Fibroblast of skin of left biceps (primary cell): ENCODE measurements at regions not wholly inside any gene's neighbourhood (a gene's known extent, or its start where the extent isn't known, plus 50 kb on each side); places are given as distances from the start of the nearest gene placed in this dataset.

Experiments used
- DNase-seq, 2 experiments: peaks; one replicate each; pipeline ENCODE4 v3.0.0-alpha.2; 2013; ENCODE audit warnings: low read depth in 2 of 2

DNA sequence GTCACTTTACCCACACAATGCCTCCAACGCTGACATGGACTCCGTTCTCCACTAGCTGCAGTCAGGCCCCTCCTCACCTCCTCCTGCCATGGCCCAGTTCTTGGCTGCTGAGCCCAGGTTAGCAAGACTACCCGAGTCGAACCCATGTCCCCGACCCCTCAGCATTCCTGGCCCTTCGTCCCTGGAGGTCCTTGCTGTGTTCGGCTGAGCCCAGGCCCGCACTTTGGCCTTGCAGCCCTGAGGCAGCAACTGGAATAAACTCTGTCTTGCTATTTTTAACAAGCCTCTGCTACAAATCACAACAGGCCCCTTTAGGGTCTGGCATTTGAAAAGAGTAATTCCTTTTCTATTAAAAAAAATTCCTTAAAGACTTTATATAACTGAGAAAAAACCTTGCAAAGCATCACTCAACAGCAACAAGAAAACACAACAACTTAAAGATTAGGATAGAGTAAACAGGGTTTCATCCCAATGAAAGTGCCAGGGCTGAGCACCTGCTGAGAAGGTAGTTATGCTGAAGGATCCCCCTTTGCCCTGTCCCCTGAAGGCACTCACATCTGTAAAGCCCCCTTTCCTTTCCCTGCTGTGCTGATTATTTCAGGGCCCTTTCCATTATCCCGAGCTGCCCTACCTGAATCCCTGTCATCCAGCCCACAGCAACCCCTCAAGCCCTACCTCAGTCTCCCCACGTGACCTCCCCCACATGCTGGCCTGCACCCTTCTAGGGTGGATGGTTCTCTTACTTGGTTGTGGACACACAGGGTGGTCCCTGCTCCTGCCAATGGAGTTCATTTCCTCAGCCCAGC, 120.0 kb upstream of the SNTG2 start:
- no peak for DNase-seq

DNA sequence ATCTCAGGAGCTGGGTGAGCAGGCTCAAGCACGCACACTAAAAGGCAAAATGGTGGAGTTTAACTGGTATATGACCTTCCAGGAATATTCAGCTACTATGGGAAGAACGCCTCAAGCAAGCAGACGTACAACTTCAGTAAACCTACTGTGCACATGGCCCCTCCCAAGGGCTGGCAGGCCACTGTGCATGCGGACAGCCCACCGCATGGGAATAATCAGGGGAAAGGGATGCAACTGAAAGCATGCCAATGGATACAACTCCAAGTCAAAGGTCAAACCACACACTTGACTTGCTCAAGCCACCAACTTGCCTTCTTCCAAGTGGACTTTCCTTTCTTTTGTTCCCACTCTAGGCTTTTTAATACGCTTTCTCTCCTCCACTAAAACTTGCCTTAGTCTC, 121.6 kb upstream of the SNTG2 start:
- no peak for DNase-seq

DNA sequence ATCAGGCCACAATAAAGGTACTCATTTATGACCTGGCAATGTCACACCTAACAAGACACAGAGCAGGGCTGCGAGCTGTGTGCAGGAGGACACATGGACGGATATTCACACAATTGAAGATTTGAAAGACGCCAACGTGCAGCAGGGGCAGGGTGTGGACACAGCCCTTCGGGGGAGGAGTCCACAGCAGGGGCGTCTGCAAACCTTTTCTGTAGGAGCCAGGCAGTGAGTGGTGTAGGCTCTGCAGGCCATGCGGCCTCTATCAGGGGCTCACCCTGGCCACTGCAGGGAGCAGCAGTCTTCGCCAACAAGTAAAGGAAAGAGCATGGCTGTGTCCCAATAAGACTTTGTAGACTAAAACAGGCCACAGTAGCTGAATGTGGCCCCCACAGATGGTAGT, 125.7 kb upstream of the SNTG2 start:
- no peak for DNase-seq

DNA sequence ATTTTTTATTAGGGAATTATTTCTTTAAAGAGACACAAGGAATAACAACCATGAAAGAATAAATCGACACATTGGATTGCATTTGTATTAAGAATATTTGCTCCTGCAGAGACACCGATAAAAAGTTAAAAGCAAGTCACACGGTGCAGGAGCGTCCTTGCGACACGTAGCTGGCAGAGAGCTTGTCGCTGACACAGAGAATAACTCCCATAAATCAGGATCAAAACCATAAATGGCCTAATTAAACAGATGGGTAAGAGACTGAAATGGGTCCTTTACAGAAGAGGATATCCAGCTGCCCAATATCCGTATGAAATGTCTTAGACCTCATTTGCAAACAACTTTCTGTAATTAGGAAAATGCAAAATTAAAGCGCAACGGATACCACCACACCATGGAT, 126.1 kb upstream of the SNTG2 start:
- DNase-seq: no peak

DNA sequence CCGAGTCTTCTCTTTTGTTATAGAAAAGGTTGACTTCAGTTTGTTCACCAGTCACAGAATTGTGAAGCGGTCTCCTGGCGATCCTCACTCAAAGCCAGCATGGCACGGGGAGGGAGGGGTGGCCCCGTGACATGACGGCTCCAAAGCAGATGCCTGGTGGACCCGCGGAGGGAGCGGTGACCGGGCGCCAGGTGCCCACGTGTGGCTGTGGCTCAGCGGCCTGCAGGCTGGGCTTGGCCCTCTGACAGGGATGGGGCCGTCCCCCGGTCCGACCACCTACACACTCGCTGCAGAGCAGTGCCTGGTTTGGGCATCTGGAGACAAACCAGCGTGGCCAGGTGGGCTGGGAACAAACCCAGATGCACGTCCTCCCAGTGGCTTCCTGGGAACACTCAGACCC, 129.1 kb upstream of the SNTG2 start:
- no peak for DNase-seq

DNA sequence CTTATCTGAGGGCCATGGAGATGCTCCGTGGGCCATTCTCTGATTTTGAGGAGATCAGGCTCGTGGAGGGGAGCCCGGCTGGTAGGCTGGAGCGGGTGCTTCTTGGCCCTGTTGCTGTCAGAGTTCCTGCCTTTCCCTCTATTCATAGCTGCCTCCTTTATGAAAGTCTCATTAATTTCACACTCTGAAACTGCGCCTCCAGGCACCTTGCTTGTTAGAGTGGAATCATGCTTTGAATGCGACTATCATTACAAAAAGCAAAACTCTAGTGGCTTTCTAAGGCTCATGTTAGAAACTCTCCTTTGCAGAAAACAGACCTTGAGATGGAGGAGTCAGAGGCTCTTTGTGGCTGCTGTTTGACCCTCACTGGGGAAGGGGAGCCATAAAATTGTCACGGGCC, 131.0 kb upstream of the SNTG2 start:
- DNase-seq: no peak

DNA sequence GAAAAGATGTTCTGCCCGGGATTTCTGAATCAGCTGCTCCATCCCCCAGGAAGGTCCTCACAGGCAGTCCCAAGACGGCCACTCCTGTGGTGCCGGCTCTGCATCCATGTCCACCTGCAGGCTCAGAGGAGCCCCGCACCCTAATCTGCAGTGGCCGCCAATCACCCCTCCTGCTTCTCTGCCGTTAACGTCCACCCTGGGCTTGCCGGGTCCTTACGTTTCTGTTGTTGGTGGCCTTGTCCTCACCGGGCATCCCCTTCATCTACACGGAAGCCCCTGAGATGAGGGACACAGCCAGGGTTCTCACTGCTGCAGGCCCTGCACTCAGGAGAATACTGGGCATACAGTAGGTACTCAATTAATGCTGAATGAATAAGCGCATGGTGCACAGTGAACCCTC, 131.5 kb upstream of the SNTG2 start:
- no peak for DNase-seq

DNA sequence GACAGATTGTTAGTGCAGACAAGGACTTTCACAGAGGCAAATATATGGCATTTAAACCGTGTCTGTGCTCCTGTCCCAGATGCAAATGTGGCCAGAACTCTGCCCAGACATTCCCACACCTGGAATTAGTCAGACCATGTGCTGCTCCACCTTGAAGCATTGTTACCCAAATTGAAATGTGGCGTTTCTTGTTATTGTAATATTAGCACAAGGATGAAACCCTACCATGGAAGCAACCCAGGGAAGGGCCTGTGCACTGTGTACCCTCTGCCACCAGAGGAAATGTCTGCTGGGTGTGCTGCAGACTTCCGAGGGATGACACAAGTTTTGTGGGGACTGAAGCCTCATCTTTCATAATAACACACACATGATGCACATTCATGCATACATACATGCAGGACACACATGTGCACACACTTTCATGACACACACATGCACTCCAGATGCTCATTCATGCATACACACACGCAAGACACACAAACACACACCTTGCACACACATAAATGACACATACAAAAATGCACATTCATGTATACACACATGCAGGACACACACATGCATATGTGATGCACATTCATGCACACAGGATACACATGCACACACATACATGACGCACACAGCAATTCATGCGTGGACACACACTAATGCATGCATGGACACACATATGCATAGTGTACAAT, 133.2 kb upstream of the SNTG2 start:
- no peak for DNase-seq

DNA sequence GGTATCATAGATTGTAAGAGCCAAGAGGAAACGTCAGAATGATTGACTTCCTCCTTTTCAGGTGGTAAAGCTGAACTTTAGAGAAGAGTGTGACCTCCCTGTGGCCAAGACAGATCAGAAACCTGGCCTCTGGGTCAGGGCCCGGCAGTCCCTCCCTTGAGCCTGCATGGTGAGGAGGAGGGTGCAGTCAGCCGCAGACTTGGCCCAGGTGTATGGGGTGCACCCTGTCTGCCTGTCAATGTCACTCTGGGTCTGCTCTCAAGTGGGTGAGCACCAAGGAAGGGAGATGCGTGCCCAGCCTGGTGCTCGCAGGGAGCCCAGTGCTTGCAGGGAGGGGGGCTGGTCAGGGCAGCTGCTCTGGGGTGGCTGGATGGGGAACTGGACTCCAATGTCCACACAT, 134.4 kb upstream of the SNTG2 start:
- no peak for DNase-seq

DNA sequence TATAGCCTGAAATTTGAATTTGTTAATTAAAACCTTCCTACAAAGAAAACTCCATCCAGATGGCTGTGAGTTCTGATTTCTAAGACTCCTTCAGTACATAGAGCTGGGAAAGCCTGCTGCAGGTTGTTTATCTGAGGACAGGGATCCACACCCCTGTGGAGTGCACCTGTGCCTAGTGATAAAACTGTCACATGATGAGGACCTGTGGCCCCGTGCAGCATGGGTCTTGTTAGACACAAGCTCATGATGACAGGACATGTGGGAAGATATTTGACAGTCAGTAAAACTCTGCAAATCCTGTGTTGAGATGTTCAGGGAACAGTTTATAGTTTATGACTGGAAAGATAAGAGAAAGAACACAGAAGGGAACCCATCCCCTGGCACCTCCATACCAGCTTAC, 133.2 kb upstream of the TMEM18 start:
- no peak for DNase-seq

DNA sequence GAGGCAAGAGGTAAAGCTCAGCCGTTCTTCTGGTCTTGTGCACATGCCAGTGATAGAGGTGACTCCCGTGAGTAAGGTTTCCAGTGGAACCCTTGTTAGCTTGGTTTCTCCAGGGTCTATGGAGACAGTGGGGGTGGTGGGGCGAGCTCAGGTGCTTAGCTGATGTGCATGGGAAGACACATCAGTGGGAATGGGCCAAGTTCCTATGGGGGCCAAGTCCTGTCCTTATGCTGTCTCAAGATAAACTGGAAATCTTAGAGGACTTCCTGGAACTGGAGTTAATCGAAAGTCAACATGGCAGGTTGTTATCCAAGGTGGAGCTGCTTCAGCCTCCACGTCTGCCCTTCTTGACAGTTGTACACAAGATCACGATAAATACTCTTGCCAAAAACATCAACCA, 130.1 kb upstream of the TMEM18 start:
- DNase-seq: no peak

DNA sequence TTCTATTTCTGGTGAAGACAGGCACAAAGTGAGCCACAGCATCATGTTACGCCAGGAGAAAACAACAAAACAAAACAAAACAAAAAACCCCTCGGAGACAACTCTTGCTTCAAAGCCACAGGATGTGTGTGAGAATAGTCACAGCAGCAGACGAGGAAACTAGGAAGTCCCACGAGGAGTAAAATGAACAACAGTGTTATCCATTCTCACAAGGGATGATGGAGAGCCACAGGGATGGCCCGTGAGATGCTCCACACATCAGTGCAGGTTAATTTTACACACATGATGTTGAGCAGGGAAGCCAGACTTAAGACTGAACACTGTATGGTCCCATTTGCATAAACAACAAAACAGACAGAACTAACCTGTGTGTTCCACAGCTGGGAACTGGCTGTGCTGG, 128.5 kb upstream of the TMEM18 start:
- DNase-seq: no peak

DNA sequence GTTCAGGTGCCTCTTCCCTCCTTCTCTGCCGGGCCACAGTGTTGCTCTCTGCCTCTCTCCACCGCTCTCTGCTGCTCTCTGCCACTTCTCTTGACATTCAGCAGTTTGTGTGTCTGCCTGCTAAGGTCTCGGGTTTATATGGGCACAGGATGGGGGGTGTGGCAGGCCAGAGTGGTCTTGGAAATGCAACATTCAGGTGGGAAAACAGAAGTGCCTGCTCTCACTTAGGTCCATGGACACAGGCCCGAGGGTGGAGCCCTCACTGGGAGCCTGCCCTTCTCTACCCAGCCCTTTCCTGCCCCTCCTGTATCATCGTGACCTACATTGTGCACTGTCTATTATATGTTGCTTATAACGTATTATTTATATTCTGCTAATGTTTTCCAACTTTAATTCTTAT, 120.8 kb upstream of the TMEM18 start:
- no peak for DNase-seq

DNA sequence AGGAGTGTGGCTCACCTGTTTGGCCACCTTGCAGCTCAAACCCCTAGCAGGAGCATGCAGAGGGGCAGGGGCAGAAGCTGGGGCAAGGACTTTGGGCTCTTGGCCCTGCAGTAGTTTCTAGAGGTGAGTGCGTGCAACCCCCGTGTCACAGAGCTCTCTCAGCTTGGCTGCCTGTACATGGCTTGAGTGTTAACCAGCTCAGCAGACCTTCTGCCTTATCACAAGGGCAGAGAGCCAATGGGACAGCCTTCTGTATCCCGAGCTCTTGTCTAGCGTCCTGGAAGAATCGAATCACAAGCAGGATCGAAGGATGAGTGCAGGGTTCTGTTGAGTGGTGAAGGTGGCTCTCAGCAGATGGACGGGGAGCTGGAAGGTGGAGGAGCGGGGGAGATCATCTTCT, 120.3 kb upstream of the TMEM18 start:
- DNase-seq: no peak

DNA sequence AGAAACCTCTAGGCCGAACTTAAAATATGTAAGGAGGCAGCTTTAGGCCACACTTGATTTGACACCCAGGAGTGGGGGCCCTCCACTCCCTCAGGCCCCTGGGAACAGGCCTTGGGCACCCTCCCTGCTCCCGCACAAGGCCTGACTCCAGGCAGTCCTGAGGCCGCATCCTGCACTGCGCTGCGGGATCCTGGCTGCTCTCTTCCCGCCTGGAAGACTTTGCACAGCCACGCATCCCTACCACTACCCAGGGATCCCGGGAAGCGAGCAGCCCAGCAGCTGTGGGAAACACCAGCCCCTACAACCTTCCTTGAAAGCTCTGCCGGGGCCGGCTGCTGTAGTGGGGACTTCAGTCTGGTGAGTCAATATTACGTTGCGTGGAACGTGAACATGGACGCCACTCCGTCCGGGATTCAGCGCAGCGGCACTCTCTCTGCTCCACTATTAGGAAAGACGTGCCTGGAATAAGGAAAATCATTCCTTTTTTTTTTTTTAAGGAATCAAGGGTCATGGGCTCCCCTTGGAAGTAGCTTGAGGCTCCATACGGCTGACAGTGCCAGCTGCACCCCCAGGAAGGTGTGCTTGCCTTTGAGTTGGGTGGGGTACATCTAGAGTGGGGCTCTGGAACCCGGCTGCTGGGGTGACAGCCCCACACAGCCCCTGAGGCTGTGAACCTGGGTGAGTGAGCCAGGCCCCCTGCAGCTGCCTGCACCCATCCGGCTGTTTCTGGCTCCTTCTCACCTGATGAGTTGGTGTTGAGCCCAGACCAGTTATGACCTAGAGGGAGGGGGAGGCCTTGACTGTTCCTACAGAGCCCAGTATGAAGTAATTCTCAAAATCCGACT, 119.2 kb upstream of the TMEM18 start:
- no peak for DNase-seq

DNA sequence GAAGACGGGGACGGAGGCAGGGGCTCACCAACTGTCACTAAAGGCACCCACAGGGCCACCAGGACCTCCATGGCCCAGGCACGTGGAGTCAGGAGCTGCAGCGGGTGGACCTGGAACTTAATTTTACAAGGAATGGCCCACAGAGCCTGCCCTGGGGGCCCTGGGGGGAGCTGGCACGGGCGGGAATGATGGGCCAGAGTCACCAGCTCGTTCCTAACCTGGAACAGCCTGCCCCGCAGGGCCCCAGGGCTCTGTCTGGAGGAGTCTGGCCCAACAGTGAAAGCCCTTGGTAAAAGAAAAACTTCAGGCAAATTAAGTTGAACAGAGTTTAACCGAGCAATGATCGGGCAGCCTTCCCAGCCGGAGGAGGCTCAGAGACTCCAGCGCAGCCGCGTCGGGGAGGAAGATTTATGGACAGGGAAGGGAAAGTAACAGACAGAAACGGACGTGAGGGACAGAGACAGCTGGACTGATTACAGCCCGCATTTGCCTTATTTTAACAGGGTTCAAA, 118.4 kb upstream of the TMEM18 start:
- no peak for DNase-seq

DNA sequence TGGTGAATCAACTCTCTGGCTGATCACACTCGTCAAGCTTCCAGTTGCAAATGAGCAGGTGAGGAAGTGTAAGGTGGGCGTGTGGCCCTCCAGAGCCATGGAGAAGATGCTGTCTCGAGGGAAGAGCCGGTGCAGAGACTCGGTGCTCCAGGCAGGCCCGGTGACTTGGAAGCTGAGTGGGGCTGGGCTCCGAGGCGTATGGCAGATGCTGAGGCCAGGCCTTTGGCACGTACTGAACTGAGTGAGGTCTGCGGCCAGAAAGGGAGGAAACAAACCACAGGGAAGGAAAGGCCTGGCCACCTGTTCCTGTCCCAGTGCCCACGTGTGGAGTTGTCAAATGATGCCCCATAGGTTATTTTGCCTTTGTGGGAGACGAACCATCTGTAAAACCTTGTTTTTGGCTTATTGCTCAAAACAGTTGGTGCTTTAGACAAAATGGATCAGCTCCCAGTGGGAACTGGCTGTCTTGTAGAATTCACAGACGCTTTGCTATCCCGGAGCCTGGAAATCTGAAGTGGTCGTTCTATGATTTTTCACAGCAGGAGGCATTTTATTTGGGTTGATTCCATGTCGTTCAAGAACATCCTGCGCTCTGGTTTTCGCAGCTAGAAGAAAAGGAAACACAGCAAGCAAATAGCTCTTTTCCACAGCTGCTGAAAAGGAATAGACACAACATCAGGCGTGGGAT, 117.5 kb upstream of the TMEM18 start:
- DNase-seq: no peak

DNA sequence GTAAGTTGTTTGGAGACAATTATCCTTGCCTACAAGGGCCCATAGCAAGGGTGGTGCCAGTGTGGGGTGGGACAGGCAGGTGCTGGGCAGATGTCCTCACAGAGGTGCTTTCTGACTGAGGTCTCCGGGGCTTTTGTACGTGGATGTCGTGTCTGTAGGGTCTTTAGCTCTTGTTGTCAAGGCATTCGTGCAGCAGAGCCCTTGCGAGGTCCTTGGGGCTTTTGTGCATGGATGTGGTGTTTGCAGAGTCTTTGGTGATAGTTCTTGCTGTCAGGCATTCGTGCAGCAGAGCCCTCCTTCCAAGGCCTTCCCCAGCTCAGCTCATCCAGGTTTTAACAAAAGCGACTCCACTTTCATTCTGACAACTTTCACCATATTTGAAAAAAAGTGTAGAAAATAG, 116.0 kb upstream of the TMEM18 start:
- no peak for DNase-seq

DNA sequence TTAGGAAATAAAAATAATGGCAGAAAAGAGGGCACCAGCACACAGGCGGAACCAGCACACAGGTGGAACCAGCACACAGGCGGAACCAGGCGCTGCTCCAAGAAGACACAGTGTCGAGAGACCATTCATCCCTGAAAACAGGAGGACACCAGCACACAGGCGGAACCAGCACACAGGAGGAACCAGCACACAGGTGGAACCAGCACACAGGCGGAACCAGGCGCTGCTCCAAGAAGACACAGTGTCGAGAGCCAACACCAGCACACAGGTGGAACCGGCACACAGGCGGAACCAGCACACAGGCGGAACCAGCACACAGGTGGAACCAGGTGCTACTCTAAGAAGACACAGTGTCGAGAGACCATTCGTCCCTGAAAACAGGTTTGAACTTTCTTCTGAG, 115.5 kb upstream of the TMEM18 start:
- DNase-seq: no peak

DNA sequence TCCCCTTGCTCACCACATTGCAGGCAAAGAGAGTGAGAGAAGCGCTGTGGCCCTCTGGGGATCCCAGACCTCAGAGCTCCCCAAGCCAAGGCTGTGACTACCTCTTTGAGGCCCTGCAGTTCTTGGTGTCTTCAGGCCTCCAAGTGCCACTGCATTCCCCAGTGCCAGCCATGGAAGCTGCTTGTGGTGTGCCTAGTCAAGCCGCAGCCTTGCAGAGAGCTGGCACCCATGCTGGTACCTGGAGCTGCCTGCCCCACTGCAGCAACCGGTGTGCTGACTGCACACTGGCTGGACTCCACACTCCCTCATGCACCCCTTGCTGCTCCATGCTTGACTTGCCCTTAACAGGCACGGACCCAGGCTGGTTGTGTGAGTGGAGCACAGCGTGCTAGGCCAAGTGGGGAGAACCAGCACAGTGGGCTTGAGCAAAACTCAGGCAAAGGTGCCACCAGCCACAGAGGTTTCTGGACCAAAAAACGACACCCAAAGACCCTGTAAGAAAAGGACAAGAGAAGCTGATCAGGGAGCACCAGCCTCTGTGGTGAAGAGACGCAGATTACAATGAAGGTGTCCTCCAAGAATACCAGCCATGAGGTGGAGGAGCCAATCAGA, 113.5 kb upstream of the TMEM18 start:
- DNase-seq: no peak

DNA sequence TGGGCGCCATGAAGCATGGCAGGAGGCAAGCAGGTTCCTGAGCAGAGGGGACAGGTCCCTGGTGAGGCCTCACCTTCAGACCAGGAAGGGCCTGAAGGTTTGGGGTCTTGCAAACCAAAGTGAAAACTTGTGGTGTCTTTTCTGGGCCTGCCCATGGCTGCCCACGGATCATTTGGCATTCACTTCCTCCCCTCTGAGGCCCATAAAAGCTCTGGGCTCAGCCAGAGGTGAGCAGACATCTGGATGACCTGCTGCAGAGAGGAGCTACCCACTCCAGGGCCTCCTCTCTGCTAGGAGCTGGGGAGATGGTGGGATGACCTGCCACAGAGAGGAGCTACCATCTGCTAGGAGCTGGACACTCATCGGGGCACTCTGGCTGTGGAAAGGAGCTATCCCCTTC, 112.9 kb upstream of the TMEM18 start:
- no peak for DNase-seq

DNA sequence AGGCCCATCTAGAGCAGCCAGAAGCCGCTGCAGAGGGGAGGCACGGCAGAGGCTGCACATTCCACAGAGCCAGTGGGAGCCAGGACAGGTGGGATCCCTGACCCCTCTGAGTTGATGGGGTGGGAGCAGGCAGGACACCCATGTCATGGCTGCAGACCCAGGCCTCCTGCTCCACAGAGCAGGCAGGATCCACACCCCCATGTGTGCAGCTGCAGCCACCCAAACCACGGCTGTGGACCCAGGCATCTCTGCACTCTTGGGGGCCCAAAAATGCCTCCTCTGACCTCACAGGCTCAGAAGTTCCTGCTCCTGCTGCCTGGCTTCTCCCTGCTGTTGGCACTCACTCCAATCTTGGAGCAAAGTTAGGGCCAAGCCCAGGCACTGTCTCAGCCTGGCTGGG, 112.3 kb upstream of the TMEM18 start:
- DNase-seq: no peak
